Activated CD4-positive, CD25-positive, alpha-beta regulatory T cell (primary cell): ENCODE measurements at regions not wholly inside any gene's neighbourhood (a gene's known extent, or its start where the extent isn't known, plus 50 kb on each side); places are given as distances from the start of the nearest gene placed in this dataset.

Experiments
- DNase-seq, 4 experiments: peaks; one replicate each; lab custom pipeline; 2025; lab: John Stamatoyannopoulos, UW

DNA sequence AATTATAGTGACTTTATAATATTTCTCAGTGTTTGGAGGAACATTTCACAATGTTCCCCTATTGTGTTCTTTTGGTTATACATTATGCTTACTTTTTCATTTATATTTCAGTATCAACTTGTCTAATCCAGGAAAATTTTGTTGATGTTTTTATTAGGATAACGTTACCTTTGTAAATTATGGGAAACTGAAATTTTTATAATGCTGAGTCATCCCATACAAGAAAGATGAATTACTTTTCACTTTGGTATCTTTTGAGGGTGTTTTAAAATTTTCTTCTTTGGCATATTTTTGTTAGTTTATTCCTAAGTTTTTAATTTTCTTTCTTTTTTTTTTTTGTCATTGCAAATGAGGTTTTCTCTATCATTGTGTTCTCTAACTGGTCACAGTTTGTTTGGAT lies 542.7 kb downstream of the SLC16A7 start:
- no peak for DNase-seq

DNA sequence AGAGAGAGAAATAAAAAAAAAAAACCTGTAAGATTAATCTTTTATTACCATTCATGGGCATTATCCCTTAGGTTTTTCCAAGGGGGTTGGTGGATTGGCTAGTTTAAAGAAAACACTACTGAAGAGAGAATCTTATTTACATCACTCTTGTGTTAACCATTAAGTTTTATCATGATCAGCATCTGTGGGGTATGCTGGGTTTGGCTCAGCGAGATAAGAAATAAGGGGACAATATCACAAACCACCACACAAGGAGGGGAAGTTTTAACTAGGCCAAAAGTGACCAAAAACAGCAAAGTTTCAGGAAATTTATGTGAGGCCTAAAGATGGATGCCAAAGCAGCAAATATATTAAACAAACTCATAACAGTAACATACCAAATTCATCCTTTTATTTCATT lies 548.6 kb downstream of the SLC16A7 start:
- DNase-seq = no peak

DNA sequence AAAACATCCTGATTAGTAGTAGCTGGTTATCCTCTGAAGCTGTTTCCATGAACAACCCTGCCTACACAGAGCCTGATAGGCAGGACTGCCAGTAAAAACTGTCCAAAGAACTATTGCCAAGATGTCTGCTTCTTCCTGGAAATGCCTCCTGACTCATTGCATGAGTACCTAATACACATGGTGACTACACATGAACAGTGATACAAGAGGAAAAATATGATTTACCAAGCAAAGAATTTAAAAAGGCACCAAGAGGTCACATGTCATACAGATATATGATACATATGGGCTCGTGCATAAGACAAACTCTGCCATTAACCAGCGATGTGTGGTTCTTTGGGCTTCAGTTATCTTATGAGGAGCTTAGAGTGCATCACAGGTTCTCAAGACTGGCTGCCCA lies 552.3 kb downstream of the SLC16A7 start:
- DNase-seq = no peak

- DNase-seq = no peak
Observed at GRCh38 chr12:60148831-60149230, 553.0 kb downstream of the SLC16A7 start.

DNA sequence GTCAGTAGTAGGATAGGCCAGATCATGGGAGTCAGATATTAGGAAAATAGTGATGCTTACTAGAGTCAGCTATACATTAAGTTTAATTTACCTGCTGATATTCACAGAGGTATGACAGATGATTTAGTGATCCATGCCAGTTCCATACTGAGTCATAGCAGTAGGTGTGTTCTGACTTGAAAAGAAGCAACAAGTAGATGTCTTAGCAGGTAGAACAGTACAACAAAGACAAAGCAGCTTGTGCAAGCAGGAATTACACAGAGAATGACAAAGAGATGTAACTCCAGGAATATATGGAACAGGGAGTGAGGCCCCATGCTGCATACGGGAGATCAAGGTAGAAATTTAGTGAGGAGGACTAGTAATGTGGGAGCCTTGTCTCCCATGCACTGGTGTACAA lies 556.9 kb downstream of the SLC16A7 start:
- DNase-seq = no peak

GRCh38 chr12:60159761-60160160 lies 563.9 kb downstream of the SLC16A7 start:
- no peak for DNase-seq

- DNase-seq = no peak
Observed at GRCh38 chr12:60162988-60163720, 567.3 kb downstream of the SLC16A7 start.

DNA sequence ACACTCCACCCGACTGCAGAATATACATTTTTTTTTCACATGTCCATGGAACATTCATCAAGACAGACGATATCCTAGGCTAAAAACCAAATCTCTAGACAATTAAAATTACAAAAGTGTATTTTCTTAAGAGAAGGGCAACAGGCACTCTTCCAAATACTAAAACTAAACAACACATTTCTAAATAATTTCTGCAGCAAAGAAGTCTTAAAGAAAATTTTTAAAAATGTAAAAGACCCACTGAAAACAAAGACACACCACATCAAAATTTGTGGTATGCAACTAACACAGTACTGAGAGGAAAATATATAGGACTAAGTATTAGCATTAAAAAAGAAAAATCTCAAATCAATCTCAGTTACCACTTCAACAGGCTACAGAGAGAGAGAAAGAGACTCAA lies 570.0 kb downstream of the SLC16A7 start:
- DNase-seq = no peak

DNA sequence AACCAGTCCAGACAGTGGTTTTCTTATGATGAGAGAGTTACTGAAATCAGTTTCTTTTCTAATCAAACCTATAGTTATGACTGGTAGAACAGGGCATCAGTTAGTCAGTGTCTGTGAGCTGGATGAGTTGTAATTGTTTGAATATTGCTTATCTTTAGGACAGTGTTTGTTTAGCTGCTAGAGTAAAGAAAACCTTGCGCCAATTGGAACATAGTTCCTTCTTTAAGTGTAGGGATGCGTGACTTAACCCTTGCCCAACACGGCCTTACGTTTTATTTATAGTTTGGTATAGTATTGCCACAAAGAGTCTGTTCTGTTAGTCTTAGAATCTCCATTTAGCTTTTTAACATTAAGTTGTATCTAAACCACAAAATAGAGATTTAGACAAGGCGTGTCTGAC lies 572.6 kb downstream of the SLC16A7 start:
- DNase-seq = no peak

DNA sequence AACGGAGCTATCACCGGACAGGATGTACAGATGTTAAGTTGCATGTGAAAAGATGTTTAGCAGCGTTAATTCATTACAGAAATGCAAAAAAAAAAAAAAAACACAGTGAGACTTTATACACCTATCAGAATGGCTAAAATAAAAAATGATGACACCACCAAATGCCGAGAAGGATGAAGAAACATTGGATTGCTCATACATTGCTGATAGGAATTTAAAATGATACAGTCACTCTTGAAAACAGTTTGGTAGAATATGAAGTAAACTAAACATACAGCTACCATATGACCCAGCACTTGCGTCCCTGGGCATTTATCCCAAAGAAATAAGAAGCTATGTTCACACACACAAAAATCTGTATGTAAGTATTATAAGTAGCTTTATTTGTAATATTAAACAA lies 574.1 kb downstream of the SLC16A7 start:
- no peak for DNase-seq

DNA sequence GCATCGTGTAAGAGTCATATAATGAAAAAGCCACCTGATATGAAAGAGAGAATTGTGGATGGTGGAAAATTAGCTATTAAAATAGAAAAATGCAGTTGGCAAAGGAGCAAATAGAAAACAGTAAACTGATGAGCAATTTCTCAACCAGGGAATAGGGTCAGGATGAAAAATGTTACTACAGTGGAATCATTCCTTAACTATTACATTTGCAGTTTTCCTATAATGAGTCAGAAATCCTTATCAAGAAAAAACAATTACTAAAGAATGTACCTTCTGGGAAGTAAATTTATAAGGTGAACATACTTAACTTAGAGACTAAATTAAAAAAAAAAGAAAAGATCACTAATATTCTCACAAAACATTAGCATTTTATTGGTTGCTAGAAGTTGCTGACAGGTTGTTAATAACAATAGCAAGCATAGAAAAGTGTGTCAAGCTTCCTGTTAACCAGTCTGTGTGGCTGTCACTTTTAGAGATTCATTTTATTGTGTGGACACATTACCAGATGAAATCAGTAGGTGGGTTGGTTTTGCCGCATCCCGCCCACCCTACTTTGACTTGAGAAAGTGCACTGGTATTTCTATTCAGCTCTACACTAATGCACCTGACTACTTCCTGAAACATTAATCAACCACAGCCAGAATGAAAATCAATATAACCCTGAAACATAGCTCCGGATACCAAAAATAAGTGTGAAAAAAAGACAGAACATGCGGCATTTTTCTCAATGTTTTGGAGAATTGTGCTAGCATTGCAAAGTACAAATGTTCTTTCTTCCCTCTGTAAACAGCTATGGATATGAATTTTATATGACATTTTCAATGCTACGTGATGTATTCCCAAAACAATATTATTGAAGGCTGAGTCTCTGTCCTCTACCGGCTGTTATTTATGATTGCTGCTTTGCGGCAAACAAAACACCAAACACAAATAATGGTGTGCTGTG lies 576.7 kb downstream of the SLC16A7 start:
- no peak for DNase-seq

- no peak for DNase-seq
Observed at GRCh38 chr12:60173224-60174170, 577.7 kb downstream of the SLC16A7 start.

DNA sequence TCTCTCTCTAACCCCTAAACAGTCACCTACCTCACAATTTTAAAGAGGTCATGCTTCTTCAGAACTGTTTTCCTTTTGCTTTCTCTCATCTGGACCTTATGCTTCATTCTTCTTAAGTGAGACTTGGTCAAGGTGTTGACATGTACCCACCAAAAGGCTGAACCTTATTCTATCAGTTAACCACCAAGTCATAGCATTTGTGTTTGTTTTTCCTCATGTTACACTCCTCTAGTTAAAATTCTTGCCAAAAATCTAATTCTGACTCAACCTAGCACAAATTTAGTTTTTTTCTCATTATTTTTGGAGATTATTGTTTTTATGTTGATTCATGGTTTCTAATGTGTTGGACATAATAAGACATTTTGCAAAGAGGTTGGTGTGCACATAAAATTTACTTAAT lies 578.6 kb downstream of the SLC16A7 start:
- no peak for DNase-seq

DNA sequence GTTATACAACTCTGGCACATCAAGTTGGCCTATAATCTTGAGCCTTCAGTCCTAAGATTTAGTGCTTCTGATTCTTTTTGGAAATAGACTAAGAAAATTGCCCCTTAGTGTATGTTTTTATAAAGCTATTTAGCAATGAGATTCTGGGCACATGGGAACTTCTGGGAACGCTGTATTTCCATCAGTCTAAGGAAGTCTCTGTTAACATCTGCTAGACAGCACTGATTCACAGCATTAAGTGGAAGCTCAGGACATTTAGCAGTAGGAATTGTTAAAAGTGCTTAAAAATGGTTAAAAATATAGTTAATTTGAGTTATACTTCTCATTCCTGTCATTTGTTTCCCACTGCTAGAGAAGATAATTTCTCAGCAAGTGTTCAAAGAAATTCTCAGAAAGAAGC lies 579.1 kb downstream of the SLC16A7 start:
- DNase-seq = no peak

- DNase-seq = no peak
Observed at GRCh38 chr12:60176891-60177290, 581.1 kb downstream of the SLC16A7 start.

- DNase-seq = no peak
Observed at GRCh38 chr12:60180298-60180697, 584.5 kb downstream of the SLC16A7 start.

DNA sequence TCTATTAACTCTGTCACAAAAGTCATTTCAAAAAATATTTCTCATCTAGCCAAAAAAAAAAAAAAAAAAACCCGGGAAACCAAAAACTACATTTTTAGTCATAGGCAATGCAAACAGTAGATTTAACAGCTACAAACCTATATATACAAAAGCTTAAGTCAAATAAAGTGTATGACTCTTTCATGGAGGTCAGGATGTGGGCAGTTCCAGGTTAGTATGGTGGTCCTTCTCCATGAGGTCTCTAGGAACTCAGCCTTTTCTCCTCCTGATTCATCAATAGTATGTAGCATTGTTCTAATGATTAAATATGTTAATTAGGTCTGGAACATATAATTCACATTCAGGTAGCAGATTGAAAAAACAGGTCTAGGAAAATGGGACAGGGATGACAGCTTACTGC lies 586.5 kb downstream of the SLC16A7 start:
- no peak for DNase-seq

- no peak for DNase-seq
Observed at GRCh38 chr12:60184096-60184495, 588.3 kb downstream of the SLC16A7 start.

GRCh38 chr12:60185060-60185459 lies 589.2 kb downstream of the SLC16A7 start:
- DNase-seq = no peak

DNA sequence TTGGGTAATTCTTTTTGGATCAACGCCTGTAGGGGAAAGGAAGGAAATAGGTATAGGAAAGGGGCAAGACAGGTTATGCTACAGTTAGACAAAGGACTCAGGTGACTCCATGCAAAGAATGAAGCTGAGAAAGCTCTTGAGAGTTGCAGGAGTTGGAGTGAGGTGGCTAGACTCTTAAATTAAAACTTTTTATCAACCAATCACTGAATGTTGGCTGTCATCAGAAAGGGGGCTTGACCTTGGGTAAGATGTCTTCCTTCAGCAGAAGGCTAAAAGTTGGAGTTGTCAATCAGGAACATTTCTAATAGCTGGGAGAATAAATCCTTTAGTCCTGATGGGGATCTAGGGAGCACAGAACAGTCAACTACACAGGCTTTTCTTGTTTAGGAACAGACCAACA lies 595.4 kb downstream of the SLC16A7 start:
- no peak for DNase-seq

DNA sequence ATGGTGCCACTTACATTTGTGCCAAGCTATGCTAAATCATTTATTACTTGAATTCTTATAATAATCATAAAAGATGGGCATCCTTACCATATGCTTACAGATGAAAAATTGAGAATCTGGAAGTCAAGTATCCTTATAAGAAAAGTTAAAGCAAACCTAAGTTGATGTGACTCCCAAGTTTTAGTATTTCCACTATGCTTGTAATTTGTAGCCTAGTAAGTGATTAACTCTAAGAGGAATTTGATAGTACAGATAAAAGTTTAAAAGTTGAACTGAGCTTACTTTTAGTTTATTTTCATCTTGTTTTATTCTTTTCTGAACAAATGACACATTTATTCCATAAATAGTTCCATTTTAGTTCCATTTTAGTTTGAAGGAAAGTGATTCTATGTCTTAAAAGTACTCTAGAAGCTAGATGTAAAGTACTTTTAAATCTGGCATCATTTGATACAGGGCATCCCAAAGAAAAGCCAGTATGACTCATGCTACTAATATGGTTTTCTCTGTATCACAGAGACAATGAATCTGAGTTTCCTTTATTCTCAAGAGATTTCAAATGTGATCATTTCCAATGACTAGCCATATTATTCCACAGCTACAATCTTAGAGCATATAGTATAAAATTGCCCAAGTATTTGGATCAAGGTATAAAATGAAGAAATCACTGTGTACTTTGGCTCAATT lies 596.0 kb downstream of the SLC16A7 start:
- DNase-seq = no peak

GRCh38 chr12:60194678-60195077 lies 598.8 kb downstream of the SLC16A7 start:
- DNase-seq = no peak
